Head of caudate nucleus (tissue), 42 donors: ENCODE measurements at regions not wholly inside any gene's neighbourhood (a gene's known extent, or its start where the extent isn't known, plus 50 kb on each side); places are given as distances from the start of the nearest gene placed in this dataset.
"Not testable (repeated sequence)": the region's sequence is repeated elsewhere in the genome, so short reads cannot be mapped to it uniquely, and the experiment has no call there.

Source experiments
- DNase-seq, 42 donors: peaks; one replicate each; pipeline versions ENCODE4 v3.0.0 to v3.0.0-alpha.2; 2020 to 2021; ENCODE audit warnings: mixed read lengths in 7 of 42
- intact Hi-C: fragments of 100-400 bp; cut with DNase I; formaldehyde crosslinking; loops from one replicate; pipeline ENCODE4 v1.15.0; 2022

GRCh38 chr10:107542016-107542415, 377.5 kb upstream of the SORCS1 start:
- DNase-seq = no peak
- intact Hi-C loops = no loop called here

GRCh38 chr10:107540981-107541380, 376.5 kb upstream of the SORCS1 start:
- intact Hi-C loops = no loop called here
- DNase-seq = no peak

- DNase-seq = no peak
- intact Hi-C loops = no loop called here
These were observed 364.8 kb upstream of the SORCS1 start for GRCh38 chr10:107529350-107529749.

DNA sequence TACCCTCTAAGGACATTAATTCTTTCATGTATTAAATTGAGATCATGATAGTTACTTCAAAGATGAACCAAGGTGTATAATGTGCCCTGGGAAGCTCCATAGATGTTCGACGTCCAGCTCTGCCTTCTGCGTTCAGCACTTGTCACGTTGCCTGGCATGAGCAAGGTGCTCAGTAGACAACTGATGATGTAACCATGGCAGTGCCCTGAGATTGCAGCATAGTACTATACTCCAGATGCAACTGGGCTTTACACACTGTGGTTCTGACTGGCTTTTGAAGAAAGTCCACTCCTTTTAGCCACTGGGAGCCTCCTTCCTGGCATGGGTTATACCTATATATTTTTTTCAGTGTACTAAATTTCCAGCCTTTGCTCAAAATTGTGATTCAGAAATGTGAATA, 355.8 kb upstream of the SORCS1 start:
- intact Hi-C loops = no loop called here
- DNase-seq = no peak

DNA sequence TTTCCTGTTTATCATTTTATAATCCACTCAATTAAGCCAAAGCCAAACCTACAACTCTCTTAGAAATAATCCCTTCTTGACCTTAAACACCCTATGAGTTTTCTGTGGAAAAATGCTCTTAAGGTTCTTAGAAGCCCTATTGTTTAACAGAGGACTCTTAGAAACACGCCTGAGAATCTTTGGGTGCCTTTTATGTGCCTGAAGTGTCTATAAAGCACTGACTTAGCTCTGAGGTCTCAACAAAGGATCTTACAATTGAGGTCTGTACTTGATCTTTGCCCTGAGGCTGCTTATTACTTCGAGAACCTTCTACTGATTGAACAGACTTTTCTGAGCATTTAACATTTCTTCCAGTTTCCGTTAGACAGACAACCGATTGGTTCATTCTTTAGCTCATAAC, 353.3 kb upstream of the SORCS1 start:
- DNase-seq = no peak
- intact Hi-C loops = no loop called here

- DNase-seq = no peak
- intact Hi-C loops = no loop called here
These were observed 351.8 kb upstream of the SORCS1 start for GRCh38 chr10:107516349-107516748.

- not testable (repeated sequence) for DNase-seq
These were observed 339.5 kb upstream of the SORCS1 start for GRCh38 chr10:107504011-107504410.

GRCh38 chr10:107502229-107502985, 337.9 kb upstream of the SORCS1 start:
- intact Hi-C loops = no loop called here
- no peak for DNase-seq

More at GRCh38 chr10:107504011-107504410, 339.5 kb upstream of the SORCS1 start:
- intact Hi-C loops = not testable (repeated sequence)

DNA sequence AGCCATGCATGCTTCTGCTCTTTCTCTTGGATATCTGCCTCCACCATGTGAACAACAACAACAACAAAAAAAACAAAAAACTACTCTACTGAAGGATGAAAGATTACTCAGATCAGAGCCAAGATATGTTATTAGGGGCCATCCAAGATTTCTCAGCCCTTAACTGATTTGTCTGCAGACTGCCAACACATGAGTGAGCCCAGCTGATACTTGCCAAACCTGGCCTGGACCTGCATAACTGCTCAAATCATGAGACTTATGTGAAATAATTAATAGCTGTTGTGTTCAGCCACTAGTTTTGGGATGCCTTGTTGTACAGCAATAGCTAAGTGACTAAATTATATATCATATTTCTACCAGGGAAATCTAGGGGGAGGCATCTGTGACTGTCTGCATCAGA, 334.5 kb upstream of the SORCS1 start:
- intact Hi-C loops = no loop called here

DNA sequence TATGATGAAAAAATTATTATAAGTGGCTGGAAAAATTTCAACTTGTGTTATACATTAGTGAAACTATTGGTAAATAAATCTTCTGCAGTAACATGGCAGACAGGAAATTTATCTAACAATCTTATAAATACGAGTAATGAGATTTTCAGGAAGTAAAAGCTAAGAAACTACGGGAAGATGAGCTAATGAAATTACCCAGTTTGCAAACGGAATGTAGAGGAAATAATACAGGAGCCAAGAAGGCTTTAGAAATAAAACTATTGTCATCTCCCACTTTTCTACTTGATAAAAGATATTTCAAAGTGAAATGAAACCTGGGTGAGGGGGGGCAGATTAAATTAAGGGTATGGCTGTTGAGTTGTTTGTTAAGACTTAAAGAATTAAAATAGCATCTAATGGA, 332.5 kb upstream of the SORCS1 start:
- intact Hi-C loops = no loop called here

More for the DNA sequence above, 334.5 kb upstream of the SORCS1 start:
- no peak for DNase-seq

GRCh38 chr10:107496594-107496993, 332.1 kb upstream of the SORCS1 start:
- intact Hi-C loops = no loop called here

More for the DNA sequence above, 332.5 kb upstream of the SORCS1 start:
- no peak for DNase-seq

DNA sequence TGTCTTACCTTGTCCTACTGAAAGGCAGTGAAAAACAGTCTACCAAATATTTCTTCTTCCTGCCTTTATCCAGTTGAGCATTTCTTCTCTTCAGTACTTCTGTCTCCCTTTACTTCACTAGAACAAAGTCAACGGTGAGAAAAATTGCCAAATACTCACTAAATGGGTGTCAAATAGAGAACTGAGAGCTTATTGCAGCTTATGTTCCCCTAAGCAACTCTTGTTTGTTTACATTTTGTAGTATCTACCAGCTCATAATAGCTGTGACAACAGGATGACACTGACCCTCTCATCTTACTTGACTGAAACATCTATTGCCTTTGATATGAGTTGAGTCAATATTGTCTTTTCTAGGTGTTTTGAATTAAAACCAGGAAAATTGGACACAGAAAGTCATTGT, 327.9 kb upstream of the SORCS1 start:
- no peak for DNase-seq
- intact Hi-C loops = no loop called here

More at GRCh38 chr10:107496594-107496993, 332.1 kb upstream of the SORCS1 start:
- no peak for DNase-seq

DNA sequence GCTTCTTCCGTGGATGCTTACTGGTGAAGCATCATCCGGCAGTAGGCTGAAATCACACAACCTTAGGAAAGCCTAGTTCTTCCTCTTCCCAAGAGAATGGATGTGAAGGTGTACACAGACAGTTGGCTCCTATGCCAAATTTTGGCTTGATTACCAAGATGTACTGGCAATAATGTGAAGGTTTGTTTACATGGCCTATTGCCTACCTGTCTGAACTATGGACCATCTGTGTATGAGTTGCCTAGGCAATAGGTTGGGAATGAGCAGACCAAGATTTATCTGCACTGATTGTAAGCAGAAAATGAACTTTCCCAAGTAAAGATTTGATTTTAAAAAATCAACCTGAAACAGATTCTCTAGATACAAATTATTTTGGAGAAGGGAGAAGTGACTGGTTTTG, 325.9 kb upstream of the SORCS1 start:
- no peak for DNase-seq
- intact Hi-C loops = no loop called here

DNA sequence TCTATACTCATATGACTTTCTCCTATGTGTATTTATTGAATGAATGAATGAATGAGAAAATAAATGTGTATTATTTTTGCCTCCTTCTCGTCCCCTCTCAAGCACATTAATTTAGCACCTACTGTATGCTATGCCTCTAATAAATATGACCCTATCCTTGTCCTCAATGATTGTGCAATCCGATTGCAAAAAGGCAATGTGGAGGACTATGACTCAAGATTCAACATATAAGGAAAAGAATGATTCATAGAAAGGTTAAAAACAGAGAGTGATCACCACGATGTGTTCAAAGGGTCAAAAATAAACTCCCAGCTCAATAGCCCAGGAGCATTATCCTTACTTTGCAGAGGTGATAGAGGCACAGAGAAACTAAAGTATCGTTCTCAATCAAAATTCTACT, 322.8 kb upstream of the SORCS1 start:
- intact Hi-C loops = no loop called here
- DNase-seq = no peak

DNA sequence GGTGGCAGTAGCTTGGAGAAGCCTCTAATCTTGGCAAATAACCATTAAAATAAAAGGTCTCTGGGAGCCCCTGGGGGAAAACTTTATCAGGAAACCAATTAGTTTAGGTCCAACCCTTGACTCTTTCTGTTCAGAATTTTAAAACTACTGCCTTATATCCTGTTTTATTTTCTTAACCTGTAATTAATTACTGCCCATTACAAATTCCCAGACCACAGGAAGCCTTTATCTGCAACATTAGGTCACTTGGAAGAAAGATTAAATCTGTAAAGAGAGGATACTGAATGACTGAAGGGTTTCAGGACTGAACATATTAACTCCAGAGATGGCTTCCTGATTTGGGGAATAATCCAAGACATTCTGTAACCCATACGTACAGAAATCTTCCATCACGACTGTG, 320.5 kb upstream of the SORCS1 start:
- DNase-seq = no peak
- intact Hi-C loops = no loop called here

- no peak for DNase-seq
- intact Hi-C loops = no loop called here
These were observed 317.4 kb upstream of the SORCS1 start for GRCh38 chr10:107481881-107482280.

- intact Hi-C loops = no loop called here
- no peak for DNase-seq
These were observed 316.7 kb upstream of the SORCS1 start for GRCh38 chr10:107481224-107481623.

- intact Hi-C loops = no loop called here
- no peak for DNase-seq
These were observed 316.3 kb upstream of the SORCS1 start for GRCh38 chr10:107480781-107481180.

DNA sequence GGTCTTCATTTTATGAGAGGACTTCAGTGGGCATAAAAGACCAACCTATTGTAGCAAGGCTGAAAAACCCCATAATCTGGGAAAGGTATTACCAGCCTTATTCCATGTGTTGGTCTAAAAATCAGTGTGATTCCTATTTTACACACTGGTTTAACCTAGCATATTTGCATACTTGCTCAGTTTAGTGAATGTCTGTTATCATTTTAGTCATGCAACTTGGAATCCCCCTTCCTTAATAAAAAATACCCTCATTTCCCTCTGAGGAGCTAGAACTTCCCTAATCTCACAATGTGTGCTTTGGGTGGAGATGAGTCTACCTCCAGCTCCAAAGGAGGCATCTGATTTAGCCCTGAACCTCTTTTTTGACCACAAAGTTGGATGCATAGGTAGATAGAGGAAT, 312.8 kb upstream of the SORCS1 start:
- no peak for DNase-seq
- intact Hi-C loops = no loop called here

DNA sequence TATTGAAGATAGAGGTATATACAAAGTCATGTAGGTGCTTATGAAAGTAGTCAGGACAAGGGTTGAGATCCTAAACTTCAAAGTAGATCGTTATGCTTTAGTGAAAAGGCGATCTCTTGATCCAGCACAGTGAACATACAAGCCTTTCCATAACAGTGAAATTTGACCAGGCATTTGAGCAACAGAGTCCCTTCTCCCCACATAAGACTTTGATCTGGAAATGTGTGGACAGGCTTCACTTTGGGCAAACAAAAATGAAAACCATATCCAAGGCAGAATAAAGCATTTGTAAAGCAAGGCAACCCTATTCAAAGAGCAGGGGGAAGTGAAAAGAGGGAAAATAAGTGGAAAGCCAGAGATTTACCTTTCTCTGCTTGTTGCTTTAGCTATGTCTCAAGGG, 311.9 kb upstream of the SORCS1 start:
- intact Hi-C loops = no loop called here
- no peak for DNase-seq

DNA sequence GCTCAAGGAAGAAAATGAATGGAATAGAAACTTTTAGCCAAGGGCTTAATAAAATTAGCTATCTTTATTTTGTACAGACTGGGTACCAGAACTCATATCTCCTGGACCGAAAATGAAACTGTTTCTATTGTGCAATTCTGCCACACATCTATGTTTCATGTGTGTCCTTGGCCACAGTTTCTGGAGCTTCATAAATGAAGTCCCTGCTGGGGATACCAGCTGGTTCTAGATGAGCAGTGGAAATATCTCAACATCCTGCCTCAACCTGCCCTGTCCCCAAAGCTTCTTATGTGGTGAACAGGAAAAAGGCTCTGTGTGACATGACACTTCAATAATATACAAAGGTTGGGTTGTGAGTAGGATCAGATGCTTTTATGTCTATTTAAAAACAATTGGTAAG, 310.1 kb upstream of the SORCS1 start:
- DNase-seq = no peak
- intact Hi-C loops = no loop called here
